Parathyroid adenoma (tissue), 2 donors: ENCODE measurements at regions not wholly inside any gene's neighbourhood (a gene's known extent, or its start where the extent isn't known, plus 50 kb on each side); places are given as distances from the start of the nearest gene placed in this dataset.

Experiments
- H2AFZ ChIP-seq: fragments of 300-600 bp; sonication (generic); one replicate; pipeline ENCODE4 v1.7.0; 2017; ENCODE audit warnings: antibody characterized with exemption, mild to moderate bottlenecking
- H3K27ac ChIP-seq: fragments of 300-600 bp; sonication (generic); one replicate; pipeline ENCODE4 v1.7.0; 2017
- H3K27me3 ChIP-seq: fragments of 300-600 bp; sonication (generic); one replicate; pipeline ENCODE4 v1.7.0; 2017; ENCODE audit warnings: low read length; ENCODE audit not compliant: control insufficient read depth, insufficient read depth
- H3K36me3 ChIP-seq: fragments of 300-600 bp; sonication (generic); one replicate; pipeline ENCODE4 v1.7.0; 2017; ENCODE audit warnings: low read length; ENCODE audit not compliant: control insufficient read depth, insufficient read depth
- H3K4me1 ChIP-seq: fragments of 300-600 bp; sonication (generic); one replicate; pipeline ENCODE4 v1.7.0; 2017; ENCODE audit warnings: control low read depth
- H3K4me2 ChIP-seq: fragments of 300-600 bp; sonication (generic); one replicate; pipeline ENCODE4 v1.7.0; 2017; ENCODE audit warnings: low read length
- H3K4me3 ChIP-seq: fragments of 300-600 bp; sonication (generic); one replicate; pipeline ENCODE4 v1.7.0; 2017; ENCODE audit warnings: low read depth, low read length
- H3K79me2 ChIP-seq: fragments of 300-600 bp; sonication (generic); one replicate; pipeline ENCODE4 v1.7.0; 2017; ENCODE audit warnings: control low read depth
- H3K9ac ChIP-seq: fragments of 300-600 bp; sonication (generic); one replicate; pipeline ENCODE4 v1.7.0; 2017; ENCODE audit warnings: mild to moderate bottlenecking
- H3K9me3 ChIP-seq: fragments of 300-600 bp; sonication (generic); one replicate; pipeline ENCODE4 v1.7.0; 2017; ENCODE audit warnings: low read length; ENCODE audit not compliant: control insufficient read depth
- CTCF ChIP-seq: fragments of 300-600 bp; sonication (generic); IDR thresholded peaks from one replicate; pipeline ENCODE4 v1.7.0; 2017; ENCODE audit warnings: antibody characterized with exemption, mild to moderate bottlenecking
- donor health status: primary hyperparathyroidism.

GRCh38 chr5:165844571-165844970 lies 2339.2 kb downstream of the MAT2B start:
- H3K27me3 ChIP-seq = no peaks in the 10 kb centered on the region
- no peak overlapping the region for H3K27ac ChIP-seq
- H3K36me3 ChIP-seq = no peaks in the 10 kb centered on the region
- H3K79me2 ChIP-seq = no peaks in the 10 kb centered on the region
- no peak overlapping the region for H3K9ac ChIP-seq
- H3K4me3 ChIP-seq = no peak overlapping the region
- no peak overlapping the region for H3K4me2 ChIP-seq
- no peaks in the 10 kb centered on the region for H3K4me1 ChIP-seq
- no peak overlapping the region for H2AFZ ChIP-seq
- H3K9me3 ChIP-seq = no peaks in the 10 kb centered on the region
- TF ChIP-seq CTCF = no peak

- no peak overlapping the region for H3K4me3 ChIP-seq
- TF ChIP-seq CTCF = no peak
Measured at GRCh38 chr5:165858118-165858517, 2352.7 kb downstream of the MAT2B start.

GRCh38 chr5:165859251-165859650 lies 2353.8 kb downstream of the MAT2B start:
- TF ChIP-seq CTCF = no peak
- Histone ChIP-seq H3K36me3 (no peaks in the 10 kb centered on the region), H3K9ac (no peak overlapping the region), H3K4me2 (no peak overlapping the region), H3K27ac (no peak overlapping the region), H3K79me2 (no peaks in the 10 kb centered on the region), H3K9me3 (no peaks in the 10 kb centered on the region), H2AFZ (no peak overlapping the region), H3K4me3 (no peak overlapping the region), H3K4me1 (no peaks in the 10 kb centered on the region), H3K27me3 (no peaks in the 10 kb centered on the region)

More at GRCh38 chr5:165858118-165858517, 2352.7 kb downstream of the MAT2B start:
- Histone ChIP-seq H3K9ac (no peak overlapping the region), H3K79me2 (no peaks in the 10 kb centered on the region), H2AFZ (no peak overlapping the region), H3K36me3 (no peaks in the 10 kb centered on the region), H3K9me3 (no peaks in the 10 kb centered on the region), H3K27me3 (no peaks in the 10 kb centered on the region), H3K27ac (no peak overlapping the region), H3K4me1 (no peaks in the 10 kb centered on the region), H3K4me2 (no peak overlapping the region)

GRCh38 chr5:165863239-165863638 lies 2357.8 kb downstream of the MAT2B start:
- Histone ChIP-seq H3K4me1 (no peaks in the 10 kb centered on the region), H3K4me2 (no peak overlapping the region), H3K27me3 (no peaks in the 10 kb centered on the region), H3K4me3 (no peak overlapping the region), H3K79me2 (no peaks in the 10 kb centered on the region), H3K9me3 (no peaks in the 10 kb centered on the region), H3K27ac (no peak overlapping the region), H3K36me3 (no peaks in the 10 kb centered on the region), H2AFZ (no peak overlapping the region), H3K9ac (no peak overlapping the region)
- no peak for TF ChIP-seq CTCF

GRCh38 chr5:165871291-165871690 lies 2365.9 kb downstream of the MAT2B start:
- H3K9ac ChIP-seq = no peak overlapping the region
- no peak overlapping the region for H3K4me3 ChIP-seq
- no peaks in the 10 kb centered on the region for H3K9me3 ChIP-seq
- no peaks in the 10 kb centered on the region for H3K36me3 ChIP-seq
- no peak overlapping the region for H3K4me2 ChIP-seq
- no peaks in the 10 kb centered on the region for H3K79me2 ChIP-seq
- H3K27me3 ChIP-seq = no peaks in the 10 kb centered on the region
- no peaks in the 10 kb centered on the region for H3K4me1 ChIP-seq
- H2AFZ ChIP-seq = no peak overlapping the region
- TF ChIP-seq CTCF = no peak
- no peak overlapping the region for H3K27ac ChIP-seq
